Stimulated activated CD8-positive, alpha-beta memory T cell treated with anti-CD3 and anti-CD28 coated beads, Interleukin-7, amount 100 ng/mL, for 4 hours (primary cell): ENCODE measurements at regions not wholly inside any gene's neighbourhood (a gene's known extent, or its start where the extent isn't known, plus 50 kb on each side); places are given as distances from the start of the nearest gene placed in this dataset.
"Not testable (repeated sequence)": the region's sequence is repeated elsewhere in the genome, so short reads cannot be mapped to it uniquely, and the experiment has no call there.

Source experiments
- DNase-seq, 2 donors: peaks; one replicate each; pipeline ENCODE4 v3.0.0-alpha.2; 2020; ENCODE audit warnings: low read depth in 2 of 2

DNA sequence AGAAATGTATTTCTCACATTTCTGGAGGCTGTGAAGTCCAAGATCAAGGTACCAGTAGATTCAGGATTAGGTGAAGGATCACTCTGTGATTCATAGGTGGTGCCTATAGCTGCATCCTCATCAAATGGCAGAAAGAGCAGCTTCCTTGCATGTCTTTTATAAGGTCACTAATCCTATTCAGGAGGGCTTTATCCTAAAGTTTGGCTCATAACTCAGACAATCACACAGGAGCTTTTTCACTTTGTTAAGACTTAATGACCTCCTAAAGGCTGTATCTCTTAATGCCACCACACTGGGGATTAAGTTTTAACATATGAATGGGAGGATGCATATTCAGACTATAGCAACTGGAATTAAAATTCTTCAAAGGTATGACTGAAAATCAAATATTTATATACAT is 861.1 kb downstream of the DACH1 start:
- no peak for DNase-seq

DNA sequence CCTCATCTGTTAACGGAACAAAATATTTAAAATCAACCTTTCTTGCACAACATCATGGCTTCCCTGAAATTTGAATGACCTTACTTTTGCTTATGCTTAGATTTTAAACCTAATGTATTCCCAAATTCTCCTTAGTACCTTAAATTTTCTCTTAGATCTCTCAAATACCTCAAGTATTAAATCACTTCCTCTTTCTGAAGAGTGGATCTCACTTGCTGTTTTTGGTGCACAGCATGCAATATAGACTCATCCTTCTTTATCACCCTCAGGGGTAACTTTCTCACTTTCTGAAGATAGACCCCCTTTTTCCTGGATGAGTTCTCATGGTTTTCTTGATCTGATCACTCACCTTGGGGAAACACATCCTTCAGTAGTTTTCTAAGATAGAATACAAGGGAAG is 871.7 kb downstream of the DACH1 start:
- no peak for DNase-seq

DNA sequence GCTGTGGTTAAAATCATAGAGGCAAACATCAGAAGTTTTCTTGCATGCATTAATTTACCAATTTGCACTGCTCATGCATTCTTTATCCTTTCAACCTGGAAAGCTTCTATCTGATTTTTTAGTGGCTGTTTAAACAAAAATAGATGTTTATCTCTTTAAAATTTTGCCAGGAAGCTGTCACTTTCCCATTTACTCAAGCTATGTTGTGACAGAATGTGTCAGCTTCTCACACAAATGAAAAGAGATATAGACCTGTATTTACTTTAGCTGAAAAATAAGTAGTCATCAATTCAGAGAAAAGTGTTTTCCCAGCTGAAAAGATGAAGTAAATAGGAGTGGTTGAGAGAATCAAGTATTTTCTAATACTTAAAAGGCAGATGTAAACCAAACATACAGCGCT is 872.8 kb downstream of the DACH1 start:
- DNase-seq, result no peak

DNA sequence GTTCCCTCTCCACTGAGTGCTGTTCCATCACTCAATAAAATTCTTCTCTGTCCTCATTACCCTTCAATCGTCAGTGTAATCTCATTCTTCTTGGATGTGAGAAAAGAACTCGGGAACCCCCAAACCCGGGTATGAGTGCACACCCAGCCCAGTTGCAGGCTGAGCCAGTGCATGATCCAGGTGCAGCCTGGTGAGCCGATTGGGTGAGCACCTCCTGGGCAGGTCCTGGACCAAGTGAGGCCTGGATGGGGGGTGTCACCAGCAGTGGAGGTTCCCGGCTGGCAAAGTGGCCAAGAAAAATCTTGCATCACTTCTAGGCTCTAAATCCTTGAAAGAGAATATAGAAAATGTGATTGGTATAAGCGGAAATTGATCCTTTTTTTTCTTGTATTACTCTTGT is 878.8 kb upstream of the KLHL1 start:
- DNase-seq, result no peak

DNA sequence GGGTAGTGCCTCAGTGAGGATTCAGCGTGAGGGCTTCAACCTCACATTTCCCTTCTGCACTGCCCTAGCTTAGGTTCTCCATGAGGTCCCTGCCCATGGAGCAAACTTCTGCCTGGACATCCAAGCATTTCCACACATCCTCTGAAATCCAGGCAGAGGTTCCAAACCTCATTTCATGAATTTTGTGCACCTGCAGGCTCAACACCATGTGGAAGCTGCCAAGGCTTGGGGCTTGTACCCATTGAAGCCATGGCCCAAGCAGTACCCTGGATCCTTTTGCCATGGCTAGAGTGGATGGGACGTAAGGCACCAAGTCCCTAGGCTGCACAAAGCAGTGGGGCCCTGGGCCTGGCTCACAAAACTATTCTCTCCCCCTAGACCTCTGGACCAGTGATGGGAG is 877.1 kb upstream of the KLHL1 start:
- DNase-seq, result no peak

DNA sequence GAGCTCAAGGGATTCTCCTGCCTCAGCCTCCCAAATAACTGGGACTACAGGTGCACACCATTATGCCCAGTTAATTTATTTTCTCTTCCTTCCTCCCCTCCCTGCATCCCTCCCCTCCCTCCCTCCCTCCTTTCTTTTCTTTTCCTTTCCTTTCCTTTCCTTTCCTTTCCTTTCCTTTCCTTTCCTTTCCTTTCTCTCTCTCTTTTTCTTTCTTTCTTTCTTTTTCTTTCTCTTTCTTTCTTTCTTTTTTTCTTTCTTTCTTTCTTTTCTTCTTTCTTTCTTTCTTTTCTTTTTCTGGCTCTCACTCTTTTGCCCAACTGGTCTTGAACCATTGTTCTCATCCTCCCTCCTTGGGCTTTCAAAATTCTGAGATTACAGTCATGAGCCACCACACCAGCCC is 873.0 kb upstream of the KLHL1 start:
- DNase-seq, result not testable (repeated sequence)

DNA sequence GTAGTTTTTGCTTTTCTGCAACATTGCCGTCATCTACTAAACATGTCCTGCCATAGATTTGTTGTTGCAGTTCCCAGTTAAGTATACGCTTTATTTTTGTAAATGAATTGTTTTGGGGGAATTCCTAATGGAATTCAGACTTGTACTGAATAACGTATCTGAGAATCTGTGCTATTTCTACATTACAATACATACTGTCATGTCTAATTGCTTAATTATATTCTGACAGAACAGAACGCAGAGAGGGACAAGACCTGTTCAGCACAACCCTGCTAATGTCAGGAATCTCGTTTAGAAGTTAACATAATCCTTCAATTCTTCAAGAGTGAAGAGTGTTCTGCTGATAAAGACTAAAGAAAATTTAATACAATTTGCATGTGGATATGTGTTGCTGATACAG is 861.1 kb upstream of the KLHL1 start:
- DNase-seq, result no peak

DNA sequence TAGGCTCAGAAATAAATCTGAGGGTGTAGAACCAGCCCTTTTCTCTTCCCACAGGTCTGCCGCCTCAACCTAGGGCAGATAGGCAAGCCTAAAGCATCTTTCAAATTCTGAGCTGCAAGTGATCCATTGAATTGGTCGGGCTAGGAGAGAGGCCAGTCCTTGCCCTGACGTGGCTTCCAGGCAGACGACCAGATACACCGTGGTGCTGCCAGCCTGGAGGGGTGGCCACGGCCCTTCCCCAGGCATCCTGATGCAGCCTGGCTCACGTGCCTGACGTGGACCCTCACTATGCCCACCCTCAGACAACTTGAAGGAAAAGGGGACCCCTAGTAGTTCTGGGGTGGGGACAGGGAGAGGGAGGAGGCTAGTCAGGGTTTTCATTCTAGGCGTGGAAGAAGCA is 859.3 kb upstream of the KLHL1 start:
- DNase-seq, result no peak

DNA sequence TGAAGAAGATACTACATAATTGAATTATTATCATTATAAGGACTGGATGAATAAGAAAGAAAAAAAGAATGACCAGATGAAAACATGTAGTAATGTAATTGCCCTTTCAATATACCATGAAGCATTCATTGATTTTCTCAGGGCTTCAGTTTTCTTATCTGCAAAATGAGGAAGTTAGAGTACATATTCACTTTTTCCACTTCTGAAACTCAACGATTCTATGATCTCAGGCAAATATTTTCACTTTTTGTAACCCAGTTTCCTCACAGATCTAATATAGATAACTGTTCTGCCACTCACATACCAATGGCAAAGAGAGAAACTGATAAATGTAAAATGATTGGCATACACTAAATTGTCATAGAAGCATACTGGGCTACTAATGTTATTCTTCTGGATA is 856.6 kb upstream of the KLHL1 start:
- DNase-seq, result no peak

DNA sequence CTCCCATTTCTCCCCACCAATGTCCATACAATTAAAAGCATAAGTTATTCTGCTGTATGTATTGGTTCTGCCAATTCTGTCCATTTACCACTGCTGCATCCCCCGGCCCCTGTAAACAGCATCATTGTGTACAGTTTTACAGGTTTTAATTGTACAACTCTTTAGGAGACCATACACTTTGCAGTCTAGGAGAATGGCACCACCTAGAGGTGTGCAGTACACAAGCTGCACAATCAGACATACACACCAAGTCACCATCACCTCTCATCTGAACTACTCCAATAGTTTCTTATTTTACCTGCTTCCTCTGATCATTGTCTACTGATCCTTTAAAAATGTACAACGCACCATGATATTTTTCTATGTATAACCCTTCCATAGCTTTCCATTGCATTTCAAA is 855.9 kb upstream of the KLHL1 start:
- DNase-seq, result no peak

DNA sequence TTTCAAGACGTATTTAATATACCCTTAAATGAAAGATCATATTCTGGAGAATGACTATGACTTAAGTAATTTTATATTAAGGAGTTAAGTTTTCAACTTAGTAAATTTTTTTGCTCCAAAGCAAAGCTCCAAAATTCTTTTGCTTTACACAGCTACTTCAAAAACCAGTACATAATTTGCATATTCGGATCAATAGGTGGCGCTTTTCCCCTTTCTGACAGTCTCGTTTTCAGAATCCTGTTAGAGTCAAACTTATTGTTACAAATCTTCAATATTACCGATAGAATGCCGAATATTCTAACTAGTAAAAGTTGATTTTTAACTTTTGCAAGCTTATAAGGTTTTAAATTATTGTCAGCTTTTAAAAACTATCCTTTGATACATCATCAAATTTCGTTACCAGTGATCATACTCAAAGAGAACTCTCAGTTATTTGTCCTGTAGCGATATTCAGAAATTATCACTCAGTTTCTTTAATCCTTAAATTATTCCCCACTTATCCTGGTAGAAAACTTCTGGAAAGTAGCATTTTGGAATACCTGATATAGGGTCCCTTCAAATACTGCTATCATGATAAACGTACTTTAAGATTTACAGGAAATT is 852.7 kb upstream of the KLHL1 start:
- DNase-seq, result no peak

DNA sequence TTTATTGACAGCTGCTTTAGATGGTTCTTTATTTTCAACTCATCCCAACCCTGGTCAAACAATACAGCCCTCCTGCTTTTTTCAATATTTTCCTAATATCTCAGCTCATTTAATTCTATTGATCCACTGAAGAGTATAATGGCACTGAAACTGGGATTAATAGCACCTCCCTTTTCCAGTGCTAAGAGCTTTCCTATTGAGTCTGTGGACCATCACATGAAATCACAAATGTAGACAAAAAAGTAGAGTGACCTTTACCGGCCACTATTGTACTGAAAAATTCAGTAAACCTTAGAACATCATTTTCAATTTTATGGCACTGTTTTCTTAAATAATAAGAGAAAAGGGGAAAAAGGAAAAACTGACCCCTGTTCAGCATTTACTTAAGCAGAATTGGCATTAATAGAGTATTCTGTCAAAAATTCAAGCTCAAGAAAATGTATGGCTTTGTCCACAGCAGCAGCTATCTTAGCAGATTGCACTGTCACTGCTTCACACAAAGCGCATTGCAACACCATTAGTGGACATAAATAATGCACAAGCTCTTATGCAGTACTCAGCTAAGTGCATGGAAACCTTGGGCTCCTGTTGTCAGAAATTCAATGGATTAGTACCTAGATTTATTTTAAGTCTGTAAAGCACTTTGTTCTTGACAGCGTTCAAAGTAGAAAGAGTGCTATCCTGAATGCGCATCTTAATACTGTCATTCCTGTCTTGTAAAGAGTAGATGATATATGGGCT is 851.0 kb upstream of the KLHL1 start:
- DNase-seq, result no peak

DNA sequence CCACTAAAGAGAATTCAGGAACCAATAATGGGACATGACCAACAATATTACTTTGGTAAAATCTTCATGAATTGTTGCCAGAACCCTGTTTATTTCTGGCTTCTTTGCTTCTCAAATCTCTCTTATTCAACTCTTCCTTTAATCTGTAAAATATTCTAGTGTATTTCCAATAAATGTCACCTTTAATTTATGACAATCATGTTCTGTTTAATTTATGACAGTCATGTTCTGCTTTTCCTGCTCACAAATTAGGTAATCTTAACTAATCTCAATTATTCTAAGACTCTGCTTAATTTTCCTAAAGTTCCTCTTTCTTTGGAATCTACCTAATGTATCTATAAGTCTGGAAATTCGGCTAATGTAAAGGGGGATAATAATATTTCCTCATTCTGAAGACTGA is 847.6 kb upstream of the KLHL1 start:
- DNase-seq, result no peak

DNA sequence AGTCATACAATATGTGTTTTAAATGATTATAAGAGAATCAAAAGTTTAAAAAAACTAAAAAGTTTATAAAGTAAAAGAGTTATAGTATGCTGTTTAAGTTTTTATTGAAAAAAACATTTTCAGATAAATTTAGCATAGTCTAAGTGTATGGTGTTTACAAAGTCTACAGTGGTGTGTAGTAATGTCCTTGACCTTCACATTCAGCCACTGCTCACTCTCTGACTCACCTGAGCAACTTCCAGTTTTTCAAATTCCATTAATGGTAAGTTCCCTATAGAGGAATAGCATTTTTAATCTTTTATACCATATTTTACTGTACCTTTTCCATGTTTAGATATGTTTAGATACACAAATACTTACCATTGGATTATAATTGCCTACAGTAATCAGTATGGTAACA is 842.4 kb upstream of the KLHL1 start:
- DNase-seq, result no peak

DNA sequence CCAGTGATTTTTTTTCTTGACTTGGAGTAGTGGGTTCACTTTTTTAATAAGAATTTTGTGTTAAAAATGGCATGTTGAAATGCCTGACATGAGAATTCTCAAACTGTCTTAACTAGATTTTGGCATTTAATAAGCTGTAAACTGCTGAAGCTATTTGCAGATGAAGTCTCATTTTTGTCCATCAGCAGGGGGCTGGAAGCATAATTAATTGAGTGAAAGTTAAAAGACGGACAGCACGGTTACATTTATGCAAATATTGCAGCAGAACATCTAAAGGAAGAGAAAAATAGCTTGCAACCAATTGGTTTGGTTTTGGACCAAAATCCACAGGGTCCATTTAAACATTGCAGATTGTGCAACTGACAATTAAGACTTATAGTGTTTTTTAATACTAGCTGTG is 837.3 kb upstream of the KLHL1 start:
- DNase-seq, result no peak

DNA sequence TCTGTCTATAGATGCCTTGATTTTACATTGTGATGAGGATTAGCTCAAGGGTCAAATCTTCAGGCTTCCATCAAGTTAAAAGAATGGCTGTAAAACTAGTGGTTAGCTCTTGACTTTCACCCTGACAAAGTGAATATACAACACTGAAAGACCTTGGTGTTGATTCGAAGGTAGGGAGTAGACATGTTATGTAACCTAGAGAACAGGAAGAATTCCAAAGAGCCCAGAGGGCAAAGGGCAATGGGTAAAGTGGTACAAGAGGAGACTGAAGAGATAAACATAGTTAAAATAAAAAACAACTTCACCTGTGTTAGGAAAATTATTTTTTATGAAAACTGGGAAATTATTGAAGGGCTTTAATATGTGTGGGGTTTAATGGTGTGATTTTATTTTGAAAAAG is 833.2 kb upstream of the KLHL1 start:
- DNase-seq, result no peak

DNA sequence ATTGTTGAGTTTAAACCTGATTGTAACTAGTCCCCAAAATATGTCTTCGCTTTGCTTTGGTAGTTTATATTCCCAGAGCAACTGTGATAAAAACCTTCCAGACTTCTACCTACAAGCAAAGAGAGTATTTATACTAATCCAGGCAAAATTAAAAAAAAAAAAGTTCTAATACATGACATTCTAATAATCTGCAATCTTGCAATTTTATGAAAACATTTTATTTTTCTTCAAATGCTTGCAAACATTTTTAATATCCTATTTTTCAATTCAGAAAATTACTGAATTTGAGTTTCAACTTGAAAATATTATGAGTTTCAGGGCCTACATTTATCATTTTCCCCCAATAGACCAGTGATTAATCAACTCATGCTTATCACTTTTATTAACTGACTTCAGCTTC is 830.2 kb upstream of the KLHL1 start:
- DNase-seq, result no peak

DNA sequence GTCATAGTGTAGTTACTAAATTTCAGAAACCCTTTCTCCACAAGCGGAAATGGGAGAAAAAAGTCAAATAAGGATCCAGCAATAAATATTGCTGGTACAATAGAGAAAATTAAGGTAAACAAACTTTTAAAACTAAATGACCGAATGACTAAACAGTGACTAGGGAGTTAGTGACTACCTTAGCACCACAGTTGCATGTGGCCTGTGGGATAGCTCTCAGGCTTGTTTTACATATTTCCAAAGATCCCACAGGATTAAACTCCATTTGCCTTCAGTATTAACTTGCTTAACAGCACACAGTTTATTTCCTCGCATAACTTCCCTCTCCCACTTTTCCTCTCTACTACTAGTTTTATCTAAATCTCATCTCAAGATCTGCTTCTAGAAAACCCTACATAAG is 824.3 kb upstream of the KLHL1 start:
- no peak for DNase-seq

DNA sequence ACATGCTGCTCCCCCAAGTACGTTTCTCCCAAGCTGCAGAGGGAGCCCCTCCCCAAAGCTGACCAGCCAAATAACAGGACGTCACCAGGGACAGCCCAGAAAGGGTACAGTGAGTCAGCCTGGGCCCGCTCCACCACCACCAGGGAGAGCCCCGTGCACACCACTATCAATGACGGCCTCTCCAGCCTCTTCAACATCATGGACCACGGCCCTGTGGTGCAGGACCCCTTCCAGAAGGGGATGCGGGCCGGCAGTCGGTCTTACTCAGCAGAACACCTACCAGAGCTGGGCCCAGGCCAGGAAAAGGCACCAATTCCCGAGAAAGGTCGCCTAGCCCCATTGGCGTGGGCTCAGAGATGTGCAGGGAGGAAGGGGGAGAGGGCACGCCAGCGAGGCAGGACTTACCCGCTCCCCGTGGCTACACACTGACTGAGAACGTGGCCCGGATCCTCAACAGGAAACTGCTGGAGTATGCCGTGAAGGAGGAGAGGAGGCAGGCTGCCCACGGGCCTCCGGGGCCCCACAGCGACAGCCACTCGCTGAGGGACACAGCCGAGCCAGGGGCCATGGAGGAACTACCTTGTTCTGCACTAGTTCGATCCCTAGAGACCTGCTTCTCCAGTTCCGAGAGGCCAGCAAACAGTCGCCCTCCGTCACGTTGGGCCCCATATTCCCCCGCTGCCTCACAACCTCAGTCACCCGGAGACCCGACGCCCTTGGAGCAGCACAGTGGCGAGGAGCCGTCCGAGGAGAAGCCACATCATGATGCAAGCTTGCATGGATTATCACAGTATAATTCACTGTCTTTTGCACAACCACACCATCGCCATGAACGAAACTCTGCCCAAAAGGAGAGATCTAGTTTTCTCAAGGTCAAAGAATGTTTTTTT is 815.9 kb upstream of the KLHL1 start:
- no peak for DNase-seq

DNA sequence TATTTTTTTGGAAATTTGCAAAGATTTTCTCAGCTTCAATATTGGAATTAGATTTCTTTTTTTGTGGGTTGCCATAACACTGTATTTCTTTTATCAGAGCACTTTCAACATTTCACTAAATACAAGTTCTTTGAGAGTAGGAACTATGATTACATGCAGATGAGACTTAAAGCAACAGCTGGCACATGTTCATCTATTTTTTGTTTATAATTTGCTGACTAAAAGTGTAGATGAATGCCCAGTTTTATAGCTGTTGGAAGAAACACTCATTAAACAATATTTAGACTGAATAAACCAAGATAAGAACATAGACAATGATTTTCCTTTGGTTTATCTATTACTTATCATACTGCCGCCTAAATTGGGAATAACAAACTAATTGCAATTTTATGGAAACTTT is 803.0 kb upstream of the KLHL1 start:
- DNase-seq, result no peak

DNA sequence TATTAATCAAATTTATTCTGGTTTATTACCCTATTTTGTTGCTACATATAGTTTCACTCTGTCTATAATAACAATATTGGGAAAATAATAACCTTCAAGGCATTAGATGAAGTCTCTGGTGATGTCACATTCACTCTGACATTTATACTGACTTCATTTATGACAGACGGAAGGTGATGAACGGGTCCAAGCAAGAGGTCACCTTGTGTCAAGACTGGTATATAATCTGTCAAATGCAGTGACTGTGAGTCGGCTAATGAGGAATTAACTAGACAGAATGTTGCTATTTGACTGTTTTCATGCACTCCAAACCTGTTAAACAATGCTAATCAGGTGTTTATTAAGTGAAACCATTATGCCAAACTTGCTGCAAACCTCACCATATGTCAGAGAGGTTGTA is 800.5 kb upstream of the KLHL1 start:
- no peak for DNase-seq

DNA sequence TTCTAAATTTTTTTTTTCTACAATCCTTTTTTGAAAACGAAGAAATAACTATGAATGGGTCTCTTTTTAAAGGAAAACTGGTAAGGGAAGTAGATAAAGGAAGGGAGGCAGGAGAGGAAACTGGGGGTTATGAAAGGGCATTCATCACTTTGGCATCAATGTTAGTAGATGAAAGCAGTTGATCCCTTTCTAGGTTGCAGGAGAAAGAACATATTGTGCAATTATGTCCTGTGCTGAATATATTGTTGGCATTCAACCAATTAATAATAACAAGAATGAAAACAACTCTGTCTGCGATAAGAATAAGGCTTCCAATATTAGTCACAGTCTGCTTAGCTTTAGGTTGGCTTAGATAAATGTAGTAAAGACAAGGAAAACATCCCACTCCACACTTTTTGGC is 796.8 kb upstream of the KLHL1 start:
- DNase-seq, result no peak

DNA sequence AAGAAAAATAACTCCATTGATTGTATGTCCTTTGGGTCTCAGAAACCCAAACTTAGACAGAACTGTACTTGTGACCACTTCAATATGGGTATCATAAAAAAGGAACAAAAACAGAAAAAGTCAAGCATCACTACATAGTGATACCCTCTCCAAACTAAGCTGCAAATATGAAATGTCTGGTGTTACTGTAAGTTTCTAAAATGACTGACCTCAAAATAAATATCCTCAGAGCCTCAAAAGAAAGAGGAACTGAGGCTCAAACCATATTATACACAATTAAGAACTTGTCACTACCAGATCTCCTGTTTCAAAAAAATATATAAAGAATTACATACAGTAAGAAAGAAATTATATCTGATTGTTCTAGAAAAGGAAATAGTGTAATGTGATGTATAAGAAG is 787.9 kb upstream of the KLHL1 start:
- no peak for DNase-seq
